K562 (cell line): ENCODE measurements at regions not wholly inside any gene's neighbourhood (a gene's known extent, or its start where the extent isn't known, plus 50 kb on each side); places are given as distances from the start of the nearest gene placed in this dataset.

Experiments used
- ATAC-seq: fragments of 200-7000 bp; cut with Tn5 transposase; 3 replicates; pipeline ENCODE4 v1.9.1; 2020; ENCODE audit warnings: moderate library complexity
- BruUV-seq: library from RNA; stranded (reverse); fragments of 400-500 nt; replicated peaks from 2 replicates; lab custom pipeline; 2021; lab: Mats Ljungman, UMichigan
- CTCF ChIA-PET: fragments of 300-600 bp; formaldehyde crosslinking; extraction: SDS; loops from one replicate; lab custom pipeline; 2021; ENCODE audit warnings: low intra/inter-chr PET ratio; lab: Yijun Ruan, JAX
- POLR2A ChIA-PET: fragments of 300-600, 350-650 bp; sonication (Branson Sonifier 250); formaldehyde crosslinking; extraction: SDS; loops from one replicate; lab custom pipeline; 2021; ENCODE audit warnings: antibody characterized with exemption, inconsistent platforms; lab: Yijun Ruan, JAX
- DNase-seq, 4 experiments: peaks; one replicate each; pipeline versions ENCODE4 v3.0.0 to v3.0.0-alpha.2; 2011 to 2018; ENCODE audit warnings: low spot score in 3 of 4, mixed read lengths in 3 of 4; ENCODE audit errors: extremely low read depth in 1 of 4
- FAIRE-seq: peaks from 2 replicates; lab custom pipeline; 2011; peaks lifted over from hg19 to GRCh38; lab: Jason Lieb, UNC
- H2AFZ ChIP-seq: 2 replicates; pipeline ENCODE4 v1.6.0; 2011; ENCODE audit warnings: low read depth, low read length, control low read depth, inconsistent platforms
- H3K27ac ChIP-seq: fragments of 200-600 bp; 3 replicates; pipeline ENCODE4 v1.8.0; 2011; ENCODE audit warnings: low read depth, mild to moderate bottlenecking, control low read depth, inconsistent platforms, low read length, moderate library complexity, mixed read lengths; ENCODE audit errors: extremely low read depth
- H3K27me3 ChIP-seq, 2 experiments: fragments of 300-600 bp in 1 of 2; 2 replicates in 1 of 2; 3 replicates in 1 of 2; pipeline versions ENCODE4 v1.6.0 to v1.8.0; 2011; ENCODE audit warnings: inconsistent platforms in 2 of 2, low read length in 2 of 2, mild to moderate bottlenecking in 1 of 2, mixed read lengths in 1 of 2, moderate library complexity in 1 of 2; ENCODE audit not compliant: control insufficient read depth in 2 of 2, insufficient read depth in 2 of 2
- H3K36me3 ChIP-seq: fragments of 300-600 bp; 3 replicates; pipeline ENCODE4 v1.8.0; 2011; ENCODE audit warnings: mild to moderate bottlenecking, low read length, inconsistent platforms; ENCODE audit not compliant: control insufficient read depth, insufficient read depth
- H3K4me1 ChIP-seq, 2 experiments: fragments of 200-600 bp in 1 of 2; replicated peaks in 1 of 2; 2 replicates in 1 of 2; 3 replicates in 1 of 2; pipeline versions ENCODE4 v1.5.1 to v1.8.0; 2011; ENCODE audit warnings: inconsistent platforms in 2 of 2, low read length in 2 of 2, mild to moderate bottlenecking in 1 of 2, mixed read lengths in 1 of 2, moderate library complexity in 1 of 2; ENCODE audit not compliant: control insufficient read depth in 2 of 2, insufficient read depth in 2 of 2
- H3K4me2 ChIP-seq: 2 replicates; pipeline ENCODE4 v1.6.1; 2011; ENCODE audit warnings: low read length, control low read depth, inconsistent platforms, mixed read lengths; ENCODE audit not compliant: insufficient read depth
- H3K4me3 ChIP-seq: fragments of 200-600 bp; sonication (generic), shearing (Covaris generic); 2 replicates; pipeline ENCODE4 v1.5.1; 2016; ENCODE audit warnings: control low read depth, inconsistent platforms
- H3K79me2 ChIP-seq: fragments of 200-600 bp; 3 replicates; pipeline ENCODE4 v1.8.0; 2011; ENCODE audit warnings: low read length, inconsistent platforms; ENCODE audit not compliant: control insufficient read depth, insufficient read depth
- H3K9ac ChIP-seq, 2 experiments: 2 replicates each; pipeline versions ENCODE4 v1.6.0 to v1.6.1; 2011; ENCODE audit warnings: low read depth in 2 of 2, low read length in 2 of 2, control low read depth in 1 of 2, inconsistent platforms in 1 of 2, mild to moderate bottlenecking in 1 of 2, mixed read lengths in 1 of 2; ENCODE audit not compliant: insufficient read depth in 1 of 2
- H3K9me1 ChIP-seq: one replicate; pipeline ENCODE4 v1.6.0; 2011; ENCODE audit warnings: inconsistent platforms, mild to moderate bottlenecking, low read length, moderate library complexity; ENCODE audit not compliant: control insufficient read depth, insufficient read depth
- H3K9me3 ChIP-seq: replicated peaks from 2 replicates; pipeline ENCODE4 v1.5.1; 2011; ENCODE audit warnings: low read depth, low read length, inconsistent platforms; ENCODE audit not compliant: control insufficient read depth, insufficient read depth
- H4K20me1 ChIP-seq: replicated peaks from 2 replicates; pipeline ENCODE4 v1.6.1; 2011; ENCODE audit warnings: low read length, inconsistent platforms, mixed read lengths; ENCODE audit not compliant: control insufficient read depth, insufficient read depth
- CXXC5 ChIP-seq: fragments of 250-450 bp; sonication (Bioruptor Pico); IDR thresholded peaks from 2 replicates; pipeline ENCODE4 v1.8.0; 2022; ENCODE audit warnings: inconsistent platforms, mild to moderate bottlenecking, moderate library complexity
- PHF8 ChIP-seq: fragments of 200-600 bp; sonication (generic); IDR thresholded peaks from 2 replicates; pipeline ENCODE4 v1.6.1; 2012; ENCODE audit warnings: mixed run types, mild to moderate bottlenecking, inconsistent platforms, low read length, moderate library complexity, borderline replicate concordance
- TAF1 ChIP-seq: IDR thresholded peaks from 2 replicates; pipeline ENCODE4 v1.6.1; 2011; ENCODE audit warnings: mild to moderate bottlenecking, low read length, moderate library complexity; ENCODE audit not compliant: insufficient read depth, control insufficient read depth, severe bottlenecking; ENCODE audit errors: extremely low read depth
- USF2 ChIP-seq: sonication (generic); formaldehyde crosslinking; IDR thresholded peaks from 2 replicates; pipeline ENCODE4 v1.5.0; 2020; ENCODE audit warnings: missing genetic modification reagents
- ZBTB40 ChIP-seq, 2 experiments: fragments of 450-650 bp in 1 of 2; sonication (generic) in 1 of 2; formaldehyde crosslinking in 1 of 2; IDR thresholded peaks; 2 replicates each; pipeline versions ENCODE4 v1.7.1 to v1.9.0; 2016 to 2022; ENCODE audit warnings: inconsistent platforms in 1 of 2, mild to moderate bottlenecking in 1 of 2, missing genetic modification reagents in 1 of 2
- ZZZ3 ChIP-seq: fragments of 450-650 bp; IDR thresholded peaks from 2 replicates; pipeline ENCODE4 v1.6.1; 2016; ENCODE audit warnings: antibody characterized with exemption, mild to moderate bottlenecking, moderate library complexity
- WGBS: fragments of 100-300 bp; shearing (Covaris generic); methylation state at CpG from one replicate; pipeline ENCODE4 v1.1.6; 2016; ENCODE audit warnings: low coverage, mixed read lengths; ENCODE audit not compliant: insufficient coverage; ENCODE audit errors: missing lambda C conversion rate; 5-methylcytosine and 5-hydroxymethylcytosine counted together
- in situ Hi-C: fragments of 300-500 bp; cut with MboI; formaldehyde crosslinking; loops from 4 replicates; pipeline ENCODE4 v1.15.0; 2018; ENCODE audit warnings: inconsistent platforms, mixed read lengths
- intact Hi-C: fragments of 100-400 bp; cut with micrococcal nuclease; formaldehyde crosslinking; loops from 2 replicates; pipeline ENCODE4 v1.14.2; 2022

- intact Hi-C loops: no loop called here
- in situ Hi-C loops: no loop called here
- FAIRE-seq: no peak
- DNase-seq: no peak
- Histone ChIP-seq H3K9me1 (no peaks in the 10 kb centered on the region), H3K36me3 (no peaks in the 10 kb centered on the region), H2AFZ (no peak overlapping the region), H3K79me2 (no peaks in the 10 kb centered on the region), H4K20me1 (no peaks in the 10 kb centered on the region)
- TF ChIP-seq USF2 (CRISPR knock-in tag) (no peak), CXXC5 (no peak), ZBTB40 (IDR thresholded peaks at IDR 0.05) (no peak), ZBTB40 (CRISPR knock-in tag; IDR thresholded peaks at IDR 0.05) (no peak), ZZZ3 (no peak), TAF1 (no peak), PHF8 (no peak)
- TF ChIP-seq, all 486 proteins: peak for 0
- Histone ChIP-seq H3K4me1 (no peaks in the 10 kb centered on the region), H3K27me3 (peaks cover 0 to 6% of the 10 kb centered on the region in 2 experiments; a peak in 3 of 5 replicates), H3K9ac (no peak overlapping the region), H3K27ac (no peak overlapping the region), H3K9me3 (no peaks in the 10 kb centered on the region), H3K4me3 (no peak overlapping the region), H3K4me2 (no peak overlapping the region)
- no TSS peak for BruUV-seq
- CTCF ChIA-PET: no interaction called here
- WGBS: 0% methylated on average over 2 of the region's 2 CpGs
- POLR2A ChIA-PET: no interaction called here
- ATAC-seq: no peak
Observed at GRCh38 chr2:56026828-56027227, 103.2 kb upstream of the EFEMP1 start.
